ENCODE measurements at regions not wholly inside any gene's neighbourhood (a gene's known extent, or its start where the extent isn't known, plus 50 kb on each side); places are given as distances from the start of the nearest gene placed in this dataset.

GRCh38 chr2:128558441-128558840 is 239.8 kb upstream of the HS6ST1 start:
- H3K4me2 ChIP-seq: no peak overlapping the region
- H3K9me2 ChIP-seq (replicated peaks; ENCODE audit: insufficient read depth): no peaks in the 10 kb centered on the region
- H3K36me3 ChIP-seq (replicated peaks; ENCODE audit: insufficient read depth, low read depth): no peaks in the 10 kb centered on the region
- no peaks in the 10 kb centered on the region for H4K20me1 ChIP-seq (ENCODE audit: insufficient read depth, poor library complexity, severe bottlenecking)
- H3K4me3 ChIP-seq: no peak overlapping the region
- DNase-seq (ENCODE audit: low spot score): no peak
- TF ChIP-seq EZH2 (IDR thresholded peaks at IDR 0.05; ENCODE audit: borderline replicate concordance) (no peak), CTCF (IDR thresholded peaks at IDR 0.05; ENCODE audit: poor library complexity) (no peak), EZH2phosphoT487 (IDR thresholded peaks at IDR 0.05; ENCODE audit: low read depth, severe bottlenecking, unreplicated experiment) (no peak)
- no peaks in the 10 kb centered on the region for H3K27me3 ChIP-seq
- no peaks in the 10 kb centered on the region for H3K79me2 ChIP-seq
- no peak overlapping the region for H3K27ac ChIP-seq
- H3K4me1 ChIP-seq (ENCODE audit: insufficient read depth): no peaks in the 10 kb centered on the region
- no peak overlapping the region for H2AFZ ChIP-seq
- H3K9me3 ChIP-seq (ENCODE audit: low read depth): no peaks in the 10 kb centered on the region
- 88% methylated on average over 3 of the region's 3 CpGs for WGBS (ENCODE audit: low lambda C conversion rate, missing lambda C conversion rate)

GRCh38 chr2:128558895-128559532 is 240.3 kb upstream of the HS6ST1 start:
- Histone ChIP-seq H3K9me2 (replicated peaks; ENCODE audit: insufficient read depth) (no peaks in the 10 kb centered on the region), H3K4me2 (no peak overlapping the region), H3K36me3 (replicated peaks; ENCODE audit: insufficient read depth, low read depth) (no peaks in the 10 kb centered on the region), H3K27me3 (no peaks in the 10 kb centered on the region), H4K20me1 (ENCODE audit: insufficient read depth, poor library complexity, severe bottlenecking) (no peaks in the 10 kb centered on the region), H3K9me3 (ENCODE audit: low read depth) (no peaks in the 10 kb centered on the region), H2AFZ (no peak overlapping the region), H3K4me1 (ENCODE audit: insufficient read depth) (no peaks in the 10 kb centered on the region), H3K4me3 (no peak overlapping the region), H3K79me2 (no peaks in the 10 kb centered on the region), H3K27ac (no peak overlapping the region)
- no peak for DNase-seq (ENCODE audit: low spot score)
- no peak for TF ChIP-seq EZH2phosphoT487 (IDR thresholded peaks at IDR 0.05; ENCODE audit: low read depth, severe bottlenecking, unreplicated experiment)
- TF ChIP-seq CTCF (IDR thresholded peaks at IDR 0.05; ENCODE audit: poor library complexity): no peak
- TF ChIP-seq EZH2 (IDR thresholded peaks at IDR 0.05; ENCODE audit: borderline replicate concordance): no peak
- WGBS (ENCODE audit: low lambda C conversion rate, missing lambda C conversion rate): 94% methylated on average over 11 of the region's 11 CpGs

GRCh38 chr2:128559533-128560515 is 241.2 kb upstream of the HS6ST1 start:
- Histone ChIP-seq H3K4me1 (ENCODE audit: insufficient read depth) (no peaks in the 10 kb centered on the region), H4K20me1 (ENCODE audit: insufficient read depth, poor library complexity, severe bottlenecking) (no peaks in the 10 kb centered on the region), H2AFZ (no peak overlapping the region), H3K9me2 (replicated peaks; ENCODE audit: insufficient read depth) (no peaks in the 10 kb centered on the region), H3K4me3 (no peak overlapping the region), H3K27ac (no peak overlapping the region), H3K36me3 (replicated peaks; ENCODE audit: insufficient read depth, low read depth) (no peaks in the 10 kb centered on the region), H3K4me2 (no peak overlapping the region), H3K9me3 (ENCODE audit: low read depth) (no peaks in the 10 kb centered on the region), H3K79me2 (no peaks in the 10 kb centered on the region), H3K27me3 (no peaks in the 10 kb centered on the region)
- no peak for TF ChIP-seq CTCF (IDR thresholded peaks at IDR 0.05; ENCODE audit: poor library complexity)
- TF ChIP-seq EZH2phosphoT487 (IDR thresholded peaks at IDR 0.05; ENCODE audit: low read depth, severe bottlenecking, unreplicated experiment): no peak
- no peak for TF ChIP-seq EZH2 (IDR thresholded peaks at IDR 0.05; ENCODE audit: borderline replicate concordance)
- no peak for DNase-seq (ENCODE audit: low spot score)
- 94% methylated on average over 18 of the region's 18 CpGs for WGBS (ENCODE audit: low lambda C conversion rate, missing lambda C conversion rate)
